HG02610 (cell line): ENCODE measurements at regions not wholly inside any gene's neighbourhood (a gene's known extent, or its start where the extent isn't known, plus 50 kb on each side); places are given as distances from the start of the nearest gene placed in this dataset.
"Not testable (repeated sequence)": the region's sequence is repeated elsewhere in the genome, so short reads cannot be mapped to it uniquely, and the experiment has no call there.

Experiments
- ATAC-seq: cut with Tn5 transposase; IDR thresholded peaks from one replicate; pipeline ENCODE4 v1.9.1; 2021; ENCODE audit warnings: mild to moderate bottlenecking, moderate library complexity; ENCODE audit not compliant: unreplicated experiment

GRCh38 chr1:96865731-96866685 lies 144.4 kb downstream of the PTBP2 start:
- ATAC-seq: no peak

GRCh38 chr1:96872757-96873156 lies 151.2 kb downstream of the PTBP2 start:
- no peak for ATAC-seq

GRCh38 chr1:96878640-96879039 lies 157.1 kb downstream of the PTBP2 start:
- no peak for ATAC-seq

- ATAC-seq: no peak
Measured at GRCh38 chr1:96880626-96881025, 159.0 kb downstream of the PTBP2 start.

- no peak for ATAC-seq
Measured at GRCh38 chr1:96882096-96882495, 160.5 kb downstream of the PTBP2 start.

- no peak for ATAC-seq
Measured at GRCh38 chr1:96886474-96886873, 164.9 kb downstream of the PTBP2 start.

GRCh38 chr1:96887501-96887900 lies 165.9 kb downstream of the PTBP2 start:
- ATAC-seq: no peak

- no peak for ATAC-seq
Measured at GRCh38 chr1:96901783-96902363, 180.3 kb downstream of the PTBP2 start.

- ATAC-seq: no peak
Measured at GRCh38 chr1:96912248-96912647, 190.7 kb downstream of the PTBP2 start.

- not testable (repeated sequence) for ATAC-seq
Measured at GRCh38 chr1:96915701-96916100, 194.1 kb downstream of the PTBP2 start.

GRCh38 chr1:96918406-96918805 lies 196.8 kb downstream of the PTBP2 start:
- ATAC-seq: no peak

GRCh38 chr1:96922181-96922580 lies 200.6 kb downstream of the PTBP2 start:
- ATAC-seq: no peak

- no peak for ATAC-seq
Measured at GRCh38 chr1:96923753-96924152, 202.2 kb downstream of the PTBP2 start.

- ATAC-seq: no peak
Measured at GRCh38 chr1:96926176-96926575, 204.6 kb downstream of the PTBP2 start.

GRCh38 chr1:96927125-96927524 lies 205.5 kb downstream of the PTBP2 start:
- no peak for ATAC-seq

GRCh38 chr1:96931136-96931535 lies 209.6 kb downstream of the PTBP2 start:
- no peak for ATAC-seq

- ATAC-seq: no peak
Measured at GRCh38 chr1:96934282-96934681, 212.7 kb downstream of the PTBP2 start.

GRCh38 chr1:96944432-96945092 lies 223.0 kb downstream of the PTBP2 start:
- ATAC-seq: no peak

- ATAC-seq: no peak
Measured at GRCh38 chr1:96945509-96946084, 224.0 kb downstream of the PTBP2 start.

GRCh38 chr1:96955307-96956012 lies 233.9 kb downstream of the PTBP2 start:
- ATAC-seq: no peak

GRCh38 chr1:96962216-96962615 lies 240.6 kb downstream of the PTBP2 start:
- ATAC-seq: no peak
